Prostate gland (tissue), 2 donors: ENCODE measurements at regions not wholly inside any gene's neighbourhood (a gene's known extent, or its start where the extent isn't known, plus 50 kb on each side); places are given as distances from the start of the nearest gene placed in this dataset.
"Not testable (repeated sequence)": the region's sequence is repeated elsewhere in the genome, so short reads cannot be mapped to it uniquely, and the experiment has no call there.

ENCODE experiments used
- DNase-seq: peaks from one replicate; pipeline ENCODE4 v3.0.0-alpha.2; 2019; ENCODE audit warnings: low spot score
- H3K27ac ChIP-seq, 2 donors: fragments of 200-600 bp; sonication (generic); 2 replicates each; pipeline ENCODE4 v1.5.1; 2017 to 2019
- H3K27me3 ChIP-seq: fragments of 200-600 bp; sonication (generic); replicated peaks from 2 replicates; pipeline ENCODE4 v1.5.1; 2019; ENCODE audit not compliant: insufficient read depth
- H3K36me3 ChIP-seq, 2 donors: fragments of 200-600 bp; sonication (generic); 1 replicate in 1 of 2; 2 replicates in 1 of 2; pipeline versions ENCODE4 v1.5.1 to v1.8.1; 2017 to 2019
- H3K4me1 ChIP-seq: fragments of 200-600 bp; sonication (generic); replicated peaks from 2 replicates; pipeline ENCODE4 v1.5.1; 2019
- H3K4me3 ChIP-seq, 2 donors: fragments of 200-600 bp; sonication (generic); 2 replicates each; pipeline ENCODE4 v1.5.1; 2017 to 2019
- H3K9me3 ChIP-seq: fragments of 200-600 bp; sonication (generic); 2 replicates; pipeline ENCODE4 v1.5.1; 2017
- POLR2A ChIP-seq: fragments of 450-650 bp; IDR thresholded peaks from one replicate; pipeline ENCODE4 v1.6.1; 2016; ENCODE audit warnings: antibody characterized with exemption, mild to moderate bottlenecking
- POLR2AphosphoS5 ChIP-seq: sonication (generic); formaldehyde crosslinking; IDR thresholded peaks from one replicate; pipeline ENCODE4 v1.6.1; 2017; ENCODE audit warnings: antibody characterized with exemption
- WGBS: methylation state at CpG from one replicate; pipeline ENCODE4 v1.1.5; 2018; 5-methylcytosine and 5-hydroxymethylcytosine counted together
- intact Hi-C: fragments of 100-400 bp; cut with DNase I; formaldehyde crosslinking; loops from one replicate; pipeline ENCODE4 v1.14.2; 2022
- TF ChIP-seq, protein P1 (sequence below), 4 experiments: fragments of 200-600 bp in 2 of 4; fragments of 450-650 bp in 2 of 4; sonication (generic) in 2 of 4; IDR thresholded peaks; 1 replicate in 3 of 4; 2 replicates in 1 of 4; pipeline ENCODE4 v1.5.1; 2016 to 2019; ENCODE audit warnings: antibody characterized with exemption in 4 of 4, mild to moderate bottlenecking in 2 of 4, moderate library complexity in 2 of 4

DNA sequence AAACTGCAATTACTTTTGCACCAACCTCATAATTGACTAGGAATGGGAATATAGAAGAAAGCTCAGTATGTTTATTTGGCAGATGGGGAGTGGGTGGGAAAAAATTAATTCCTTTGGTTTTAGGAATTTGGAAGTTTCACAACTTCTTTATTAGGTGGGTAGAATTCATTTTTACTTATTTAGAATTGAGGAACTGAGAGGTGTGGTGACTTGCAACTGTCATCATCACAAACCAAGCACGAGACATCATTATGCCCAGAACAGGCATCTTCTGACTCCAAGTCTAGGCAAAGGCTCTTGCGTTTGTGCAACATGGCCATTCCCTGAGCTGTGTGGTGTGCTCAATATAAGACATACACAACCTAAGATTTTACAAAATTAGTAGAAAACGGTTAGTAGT lies 380.0 kb downstream of the ATP23 start:
- no peaks in the 10 kb centered on the region for H3K4me1 ChIP-seq
- H3K27me3 ChIP-seq = no peaks in the 10 kb centered on the region
- no peak overlapping the region for H3K27ac ChIP-seq
- no peaks in the 10 kb centered on the region for H3K36me3 ChIP-seq
- no peak overlapping the region for H3K4me3 ChIP-seq
- no peak for TF ChIP-seq POLR2A
- no peak for TF ChIP-seq POLR2AphosphoS5
- TF ChIP-seq, protein P1, sequence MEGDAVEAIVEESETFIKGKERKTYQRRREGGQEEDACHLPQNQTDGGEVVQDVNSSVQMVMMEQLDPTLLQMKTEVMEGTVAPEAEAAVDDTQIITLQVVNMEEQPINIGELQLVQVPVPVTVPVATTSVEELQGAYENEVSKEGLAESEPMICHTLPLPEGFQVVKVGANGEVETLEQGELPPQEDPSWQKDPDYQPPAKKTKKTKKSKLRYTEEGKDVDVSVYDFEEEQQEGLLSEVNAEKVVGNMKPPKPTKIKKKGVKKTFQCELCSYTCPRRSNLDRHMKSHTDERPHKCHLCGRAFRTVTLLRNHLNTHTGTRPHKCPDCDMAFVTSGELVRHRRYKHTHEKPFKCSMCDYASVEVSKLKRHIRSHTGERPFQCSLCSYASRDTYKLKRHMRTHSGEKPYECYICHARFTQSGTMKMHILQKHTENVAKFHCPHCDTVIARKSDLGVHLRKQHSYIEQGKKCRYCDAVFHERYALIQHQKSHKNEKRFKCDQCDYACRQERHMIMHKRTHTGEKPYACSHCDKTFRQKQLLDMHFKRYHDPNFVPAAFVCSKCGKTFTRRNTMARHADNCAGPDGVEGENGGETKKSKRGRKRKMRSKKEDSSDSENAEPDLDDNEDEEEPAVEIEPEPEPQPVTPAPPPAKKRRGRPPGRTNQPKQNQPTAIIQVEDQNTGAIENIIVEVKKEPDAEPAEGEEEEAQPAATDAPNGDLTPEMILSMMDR (IDR thresholded peaks at IDR 0.05) = no peak
- WGBS = 91% methylated on average over 3 of the region's 3 CpGs
- intact Hi-C loops = no loop called here
- H3K9me3 ChIP-seq = no peaks in the 10 kb centered on the region
- DNase-seq = no peak

DNA sequence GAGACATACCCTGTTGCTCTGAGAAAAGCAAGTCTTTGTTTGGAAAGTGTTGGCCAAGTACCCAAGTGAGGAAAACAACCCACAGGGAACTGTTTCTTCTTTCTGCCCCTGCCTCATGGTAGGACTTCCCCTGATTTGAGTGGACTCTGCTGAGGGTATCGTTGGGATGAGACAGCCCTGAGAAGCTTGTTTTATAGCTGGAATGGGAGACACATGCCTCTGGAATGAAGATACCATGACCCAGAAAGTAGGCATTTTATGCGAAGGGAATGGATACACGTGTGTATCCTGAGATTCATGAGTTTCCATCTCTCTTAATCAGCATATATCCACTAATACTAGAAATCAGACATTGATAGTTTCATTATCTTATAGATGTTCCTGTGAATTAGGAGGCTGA lies 382.3 kb downstream of the ATP23 start:
- Histone ChIP-seq H3K27me3 (no peaks in the 10 kb centered on the region), H3K9me3 (no peaks in the 10 kb centered on the region), H3K27ac (no peak overlapping the region), H3K4me1 (no peaks in the 10 kb centered on the region), H3K4me3 (no peak overlapping the region), H3K36me3 (no peaks in the 10 kb centered on the region)
- 91% methylated on average over 3 of the region's 3 CpGs for WGBS
- no peak for DNase-seq
- TF ChIP-seq POLR2A (no peak), POLR2AphosphoS5 (no peak)
- TF ChIP-seq, protein P1 (IDR thresholded peaks at IDR 0.05) = no peak
- intact Hi-C loops = no loop called here

DNA sequence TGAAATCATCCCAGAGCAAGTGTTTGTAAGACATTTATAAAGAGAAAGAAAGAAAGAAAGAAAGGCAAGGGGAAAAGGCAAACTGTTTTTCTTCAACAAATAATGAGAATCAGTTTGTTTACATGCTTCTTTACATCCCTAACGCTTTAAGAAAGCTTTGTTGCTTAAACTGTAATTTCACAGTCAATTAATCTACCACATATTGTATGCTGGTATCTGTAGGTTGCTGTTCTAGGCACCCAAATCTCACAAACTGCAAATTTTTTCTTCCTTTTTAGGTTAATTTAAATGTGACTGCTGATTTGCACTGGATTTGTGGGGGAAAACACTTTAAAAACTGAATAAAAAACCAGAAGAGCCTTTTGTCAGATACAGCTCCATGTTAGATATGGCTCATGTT lies 384.2 kb downstream of the ATP23 start:
- H3K4me1 ChIP-seq = no peaks in the 10 kb centered on the region
- DNase-seq = no peak
- no peak for TF ChIP-seq POLR2AphosphoS5
- H3K9me3 ChIP-seq = no peaks in the 10 kb centered on the region
- no peak overlapping the region for H3K4me3 ChIP-seq
- H3K27me3 ChIP-seq = no peaks in the 10 kb centered on the region
- no peaks in the 10 kb centered on the region for H3K36me3 ChIP-seq
- 41% methylated on average over 1 of the region's 1 CpG for WGBS
- intact Hi-C loops = no loop called here
- H3K27ac ChIP-seq = no peak overlapping the region

DNA sequence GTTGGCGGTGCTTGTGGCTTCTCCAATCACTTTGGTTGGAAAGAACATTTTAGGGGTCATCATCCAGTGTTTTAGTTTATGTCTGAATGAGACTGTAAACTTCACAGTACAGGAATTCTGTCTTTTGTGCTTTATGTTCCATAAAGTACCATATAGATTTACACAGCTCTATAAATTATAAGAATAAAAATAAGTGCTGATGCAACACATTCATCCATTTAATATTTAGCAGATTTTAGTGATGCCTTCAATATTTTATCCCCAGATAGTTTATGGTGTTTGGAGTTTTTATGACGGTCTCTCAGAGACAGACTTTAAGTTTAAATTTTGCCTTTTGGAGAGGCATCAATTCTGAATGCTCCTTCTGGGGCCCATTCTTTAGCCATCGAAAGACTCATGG lies 385.2 kb downstream of the ATP23 start:
- Histone ChIP-seq H3K36me3 (no peaks in the 10 kb centered on the region), H3K27me3 (no peaks in the 10 kb centered on the region), H3K4me3 (no peak overlapping the region), H3K27ac (no peak overlapping the region), H3K4me1 (no peaks in the 10 kb centered on the region), H3K9me3 (no peaks in the 10 kb centered on the region)
- 90% methylated on average over 3 of the region's 3 CpGs for WGBS
- TF ChIP-seq POLR2AphosphoS5 (no peak), POLR2A (no peak)
- TF ChIP-seq, protein P1 (IDR thresholded peaks at IDR 0.05) = no peak
- no peak for DNase-seq
- intact Hi-C loops = no loop called here

DNA sequence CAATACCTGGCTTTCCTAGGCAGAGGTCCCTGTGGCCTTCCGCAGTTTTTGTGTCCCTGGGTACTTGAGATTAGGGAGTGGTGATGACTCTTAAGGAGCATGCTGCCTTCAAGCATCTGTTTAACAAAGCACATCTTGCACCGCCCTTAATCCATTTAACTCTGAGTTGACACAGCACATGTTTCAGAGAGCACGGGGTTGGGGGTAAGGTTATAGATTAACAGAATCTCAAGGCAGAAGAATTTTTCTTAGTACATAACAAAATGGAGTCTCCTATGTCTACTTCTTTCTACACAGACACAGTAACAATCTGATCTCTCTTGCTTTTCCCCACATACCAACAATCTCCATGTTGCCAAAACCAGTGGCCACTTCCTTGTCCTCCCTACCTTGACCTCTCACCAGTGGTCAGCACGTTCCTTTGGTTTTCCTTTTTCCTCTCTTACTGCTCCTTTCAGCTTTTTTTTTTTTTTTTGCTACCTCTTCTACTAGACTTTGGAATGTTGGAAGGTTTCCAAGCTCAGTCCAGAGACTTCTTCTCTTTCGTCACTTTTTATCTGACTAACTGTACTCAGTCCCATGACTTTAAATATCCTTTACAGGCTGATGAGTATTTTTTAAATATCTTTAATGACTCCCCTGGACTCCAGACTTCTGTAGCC lies 395.3 kb downstream of the ATP23 start:
- H3K4me3 ChIP-seq, DNase-seq, H3K9me3 ChIP-seq, H3K27ac ChIP-seq, H3K36me3 ChIP-seq, H3K4me1 ChIP-seq, intact Hi-C loops, H3K27me3 ChIP-seq: not testable (repeated sequence)
- 25% methylated on average over 2 of the region's 5 CpGs for WGBS

DNA sequence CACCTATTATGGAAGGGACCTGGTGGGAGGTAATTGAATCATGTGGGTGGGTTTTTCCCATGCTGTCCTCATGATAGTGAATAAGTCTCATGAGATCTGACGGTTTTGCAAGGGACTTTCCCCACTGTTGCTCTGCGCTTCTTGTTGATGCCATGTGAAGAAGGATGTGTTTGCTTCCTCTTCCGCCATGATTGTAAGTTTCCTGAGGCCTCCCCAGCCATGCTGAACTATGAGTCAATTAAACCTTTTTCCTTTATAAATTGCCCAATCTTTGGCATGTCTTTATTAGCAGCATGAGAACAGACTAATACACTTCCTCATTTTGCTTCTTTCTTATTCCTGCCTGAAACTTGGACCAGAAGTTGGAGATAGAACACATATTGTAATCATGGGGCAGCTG lies 396.2 kb downstream of the ATP23 start:
- H3K4me1 ChIP-seq, intact Hi-C loops, H3K9me3 ChIP-seq, H3K36me3 ChIP-seq, H3K27ac ChIP-seq, H3K27me3 ChIP-seq, H3K4me3 ChIP-seq, DNase-seq: not testable (repeated sequence)
- 92% methylated on average over 3 of the region's 3 CpGs for WGBS
